GM12878 (cell line): ENCODE measurements at regions not wholly inside any gene's neighbourhood (a gene's known extent, or its start where the extent isn't known, plus 50 kb on each side); places are given as distances from the start of the nearest gene placed in this dataset.

ENCODE experiments used
- ATAC-seq: fragments of 200-7000 bp; cut with Tn5 transposase; 3 replicates; pipeline ENCODE4 v1.9.1; 2020; ENCODE audit warnings: mild to moderate bottlenecking, moderate library complexity
- BruUV-seq: library from RNA; stranded (reverse); fragments of 400-500 nt; replicated peaks from 2 replicates; lab custom pipeline; 2021; lab: Mats Ljungman, UMichigan
- CTCF ChIA-PET: fragments of 300-600 bp; sonication (Branson Sonifier 250); formaldehyde crosslinking; extraction: SDS; loops from one replicate; lab custom pipeline; 2021; ENCODE audit warnings: inconsistent platforms; lab: Yijun Ruan, JAX
- POLR2A ChIA-PET: fragments of 350-600 bp; formaldehyde crosslinking; extraction: SDS; loops from one replicate; lab custom pipeline; 2021; ENCODE audit warnings: inconsistent platforms; lab: Charles Lee
- RAD21 ChIA-PET: fragments of 300-600 bp; sonication (Branson Sonifier 250); formaldehyde crosslinking; loops from one replicate; lab custom pipeline; 2023; ENCODE audit warnings: antibody characterized with exemption; ENCODE audit not compliant: unreplicated experiment; lab: Charles Lee
- SMC1A ChIA-PET: fragments of 300-600 bp; sonication (Branson Sonifier 250); formaldehyde crosslinking; loops from one replicate; lab custom pipeline; 2023; ENCODE audit not compliant: unreplicated experiment, uncharacterized antibody; lab: Charles Lee
- DNase-seq: peaks from one replicate; pipeline ENCODE4 v3.0.0-alpha.2; 2011; ENCODE audit warnings: low read depth, low spot score
- FAIRE-seq: peaks from 3 replicates; lab custom pipeline; 2011; peaks lifted over from hg19 to GRCh38; lab: Jason Lieb, UNC
- H2AFZ ChIP-seq: 2 replicates; pipeline ENCODE4 v1.6.0; 2011; ENCODE audit warnings: low read depth, low read length, control low read depth; ENCODE audit not compliant: control insufficient read depth
- H3K27ac ChIP-seq: 2 replicates; pipeline ENCODE4 v1.5.1; 2011; ENCODE audit warnings: control low read depth; ENCODE audit not compliant: control insufficient read depth, insufficient read depth
- H3K27me3 ChIP-seq, 2 experiments: replicated peaks in 1 of 2; 2 replicates each; pipeline versions ENCODE4 v1.6.0 to v1.6.1; 2011; ENCODE audit warnings: low read length in 1 of 2; ENCODE audit not compliant: control insufficient read depth in 2 of 2, insufficient read depth in 2 of 2
- H3K36me3 ChIP-seq, 2 experiments: 2 replicates each; pipeline ENCODE4 v1.5.1; 2011; ENCODE audit warnings: low read length in 1 of 2; ENCODE audit not compliant: control insufficient read depth in 2 of 2, insufficient read depth in 2 of 2
- H3K4me1 ChIP-seq: 2 replicates; pipeline ENCODE4 v1.6.1; 2011; ENCODE audit warnings: mild to moderate bottlenecking, low read length, moderate library complexity, mixed read lengths; ENCODE audit not compliant: control insufficient read depth, insufficient read depth
- H3K4me2 ChIP-seq: 2 replicates; pipeline ENCODE4 v1.6.0; 2011; ENCODE audit warnings: control low read depth; ENCODE audit not compliant: control insufficient read depth, insufficient read depth
- H3K4me3 ChIP-seq: fragments of 200-600 bp; sonication (generic); 2 replicates; pipeline ENCODE4 v1.5.1; 2016
- H3K79me2 ChIP-seq: 2 replicates; pipeline ENCODE4 v1.6.0; 2011; ENCODE audit warnings: low read length; ENCODE audit not compliant: control insufficient read depth, insufficient read depth
- H3K9ac ChIP-seq: 2 replicates; pipeline ENCODE4 v1.8.0; 2011; ENCODE audit warnings: low read length, control low read depth, mixed read lengths; ENCODE audit not compliant: control insufficient read depth, insufficient read depth
- H3K9me3 ChIP-seq: replicated peaks from 3 replicates; pipeline ENCODE4 v1.5.1; 2011; ENCODE audit warnings: mild to moderate bottlenecking, low read length; ENCODE audit not compliant: control insufficient read depth, insufficient read depth
- H4K20me1 ChIP-seq: 2 replicates; pipeline ENCODE4 v1.6.0; 2011; ENCODE audit not compliant: control insufficient read depth, insufficient read depth
- BACH1 ChIP-seq: fragments of 450-650 bp; IDR thresholded peaks from 2 replicates; pipeline ENCODE4 v1.6.1; 2017; ENCODE audit warnings: mild to moderate bottlenecking, borderline replicate concordance
- EP300 ChIP-seq, 2 experiments: fragments of 150-350 bp in 1 of 2; IDR thresholded peaks; 2 replicates each; pipeline ENCODE4 v1.6.1; 2011 to 2012; ENCODE audit warnings: low read depth in 2 of 2, low read length in 2 of 2, borderline replicate concordance in 1 of 2, improper control_type of control experiment in 1 of 2, inconsistent platforms in 1 of 2; ENCODE audit not compliant: control insufficient read depth in 1 of 2
- HCFC1 ChIP-seq: fragments of 150-350 bp; IDR thresholded peaks from 2 replicates; pipeline ENCODE4 v1.6.1; 2014; ENCODE audit warnings: low read length
- KDM1A ChIP-seq: fragments of 200-600 bp; sonication (generic); IDR thresholded peaks from 2 replicates; pipeline ENCODE4 v1.6.1; 2016; ENCODE audit warnings: borderline replicate concordance
- LARP7 ChIP-seq: fragments of 450-650 bp; IDR thresholded peaks from 2 replicates; pipeline ENCODE4 v1.6.1; 2017; ENCODE audit warnings: mild to moderate bottlenecking
- MYB ChIP-seq: fragments of 150-350 bp; IDR thresholded peaks from 2 replicates; pipeline ENCODE4 v1.6.1; 2014; ENCODE audit warnings: mild to moderate bottlenecking, low read depth, low read length, borderline replicate concordance
- SMAD1 ChIP-seq: fragments of 450-650 bp; IDR thresholded peaks from 2 replicates; pipeline ENCODE4 v1.6.1; 2018; ENCODE audit warnings: mild to moderate bottlenecking, low read depth; ENCODE audit not compliant: partially characterized antibody
- ZNF217 ChIP-seq: fragments of 450-650 bp; IDR thresholded peaks from 2 replicates; pipeline ENCODE4 v1.6.1; 2017; ENCODE audit warnings: antibody characterized with exemption, mild to moderate bottlenecking
- WGBS: methylation state at CpG from one replicate; pipeline ENCODE4 v1.1.6; 2016; ENCODE audit warnings: low lambda C conversion rate; ENCODE audit not compliant: insufficient replicate concordance, insufficient coverage; ENCODE audit errors: missing lambda C conversion rate; 5-methylcytosine and 5-hydroxymethylcytosine counted together
- in situ Hi-C: fragments of 300-500 bp; cut with MboI; formaldehyde crosslinking; loops from 9 replicates; pipeline ENCODE4 v1.14.3; 2018; ENCODE audit warnings: mixed read lengths
- intact Hi-C: fragments of 100-400 bp; cut with micrococcal nuclease; formaldehyde crosslinking; loops from one replicate; pipeline ENCODE4 v1.14.2; 2022; ENCODE audit not compliant: unreplicated experiment
- TF ChIP-seq, protein P1 (sequence below): IDR thresholded peaks from 2 replicates; pipeline ENCODE4 v1.6.1; 2012; ENCODE audit warnings: low read length, inconsistent platforms
- TF ChIP-seq, protein P2 (sequence below): fragments of 450-650 bp; conservative IDR thresholded peaks from 2 replicates; pipeline ENCODE4 v1.6.1; 2017; ENCODE audit warnings: mild to moderate bottlenecking, moderate library complexity
- TF ChIP-seq, protein P3 (sequence below): IDR thresholded peaks from 2 replicates; pipeline ENCODE4 v1.6.1; 2012; ENCODE audit warnings: mild to moderate bottlenecking, low read depth, low read length
- TF ChIP-seq, protein P4 (sequence below): IDR thresholded peaks from 2 replicates; pipeline ENCODE4 v1.6.1; 2012; ENCODE audit warnings: low read depth, low read length, improper control_type of control experiment
- TF ChIP-seq, protein P5 (sequence below): IDR thresholded peaks from 2 replicates; pipeline ENCODE4 v1.6.1; 2012; ENCODE audit warnings: low read depth, low read length, improper control_type of control experiment

DNA sequence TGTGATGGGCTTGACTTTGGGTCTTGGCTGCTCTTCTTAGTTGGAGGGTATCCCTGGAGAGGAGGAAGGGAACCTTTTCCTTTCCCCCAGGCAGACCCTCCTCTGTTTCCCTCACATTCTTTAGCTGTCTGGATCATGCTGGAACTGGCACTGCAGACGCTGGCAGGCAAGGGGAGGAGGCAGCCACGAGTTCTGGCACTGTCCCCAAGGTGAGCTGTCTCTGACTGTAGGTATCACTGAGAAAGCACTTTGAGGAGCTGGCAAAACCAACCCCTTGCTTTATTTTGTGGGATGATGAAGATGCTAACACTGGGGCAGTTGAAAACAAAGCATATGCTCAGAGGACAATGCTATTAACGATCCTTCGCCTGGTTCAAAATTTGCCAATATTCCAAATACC lies 175.0 kb downstream of the SOX2 start (continued):
- TF ChIP-seq, protein P1, sequence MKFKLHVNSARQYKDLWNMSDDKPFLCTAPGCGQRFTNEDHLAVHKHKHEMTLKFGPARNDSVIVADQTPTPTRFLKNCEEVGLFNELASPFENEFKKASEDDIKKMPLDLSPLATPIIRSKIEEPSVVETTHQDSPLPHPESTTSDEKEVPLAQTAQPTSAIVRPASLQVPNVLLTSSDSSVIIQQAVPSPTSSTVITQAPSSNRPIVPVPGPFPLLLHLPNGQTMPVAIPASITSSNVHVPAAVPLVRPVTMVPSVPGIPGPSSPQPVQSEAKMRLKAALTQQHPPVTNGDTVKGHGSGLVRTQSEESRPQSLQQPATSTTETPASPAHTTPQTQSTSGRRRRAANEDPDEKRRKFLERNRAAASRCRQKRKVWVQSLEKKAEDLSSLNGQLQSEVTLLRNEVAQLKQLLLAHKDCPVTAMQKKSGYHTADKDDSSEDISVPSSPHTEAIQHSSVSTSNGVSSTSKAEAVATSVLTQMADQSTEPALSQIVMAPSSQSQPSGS, result no peak
- no peak for TF ChIP-seq MYB
- TF ChIP-seq HCFC1, result no peak
- no peak for TF ChIP-seq SMAD1
- TF ChIP-seq, protein P2, sequence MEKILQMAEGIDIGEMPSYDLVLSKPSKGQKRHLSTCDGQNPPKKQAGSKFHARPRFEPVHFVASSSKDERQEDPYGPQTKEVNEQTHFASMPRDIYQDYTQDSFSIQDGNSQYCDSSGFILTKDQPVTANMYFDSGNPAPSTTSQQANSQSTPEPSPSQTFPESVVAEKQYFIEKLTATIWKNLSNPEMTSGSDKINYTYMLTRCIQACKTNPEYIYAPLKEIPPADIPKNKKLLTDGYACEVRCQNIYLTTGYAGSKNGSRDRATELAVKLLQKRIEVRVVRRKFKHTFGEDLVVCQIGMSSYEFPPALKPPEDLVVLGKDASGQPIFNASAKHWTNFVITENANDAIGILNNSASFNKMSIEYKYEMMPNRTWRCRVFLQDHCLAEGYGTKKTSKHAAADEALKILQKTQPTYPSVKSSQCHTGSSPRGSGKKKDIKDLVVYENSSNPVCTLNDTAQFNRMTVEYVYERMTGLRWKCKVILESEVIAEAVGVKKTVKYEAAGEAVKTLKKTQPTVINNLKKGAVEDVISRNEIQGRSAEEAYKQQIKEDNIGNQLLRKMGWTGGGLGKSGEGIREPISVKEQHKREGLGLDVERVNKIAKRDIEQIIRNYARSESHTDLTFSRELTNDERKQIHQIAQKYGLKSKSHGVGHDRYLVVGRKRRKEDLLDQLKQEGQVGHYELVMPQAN, result no peak
- no peak for TF ChIP-seq BACH1

DNA sequence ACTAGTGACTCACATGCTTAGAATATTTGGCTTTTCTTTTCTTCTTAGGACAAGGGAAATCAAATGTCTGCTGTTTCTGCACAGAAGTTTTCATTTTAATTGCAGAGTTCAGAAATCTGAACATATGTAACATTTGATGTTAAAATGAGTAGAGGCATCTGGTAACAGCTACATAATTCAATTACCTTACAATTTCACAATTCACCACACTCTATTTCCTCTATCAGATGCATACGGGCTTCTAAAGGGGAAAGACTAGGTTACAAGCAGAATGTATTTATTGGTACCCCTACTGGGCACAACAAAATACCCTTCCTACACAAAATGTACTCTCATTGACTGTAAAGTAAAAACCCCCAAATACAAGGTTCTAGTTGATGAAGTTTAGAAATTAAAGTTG lies 176.0 kb downstream of the SOX2 start:
- Histone ChIP-seq H3K9me3 (no peaks in the 10 kb centered on the region), H3K4me1 (no peaks in the 10 kb centered on the region), H3K9ac (no peak overlapping the region), H2AFZ (no peak overlapping the region), H3K27me3 (no peaks in the 10 kb centered on the region), H3K27ac (no peak overlapping the region), H3K79me2 (no peaks in the 10 kb centered on the region), H3K4me3 (no peak overlapping the region), H3K4me2 (no peak overlapping the region), H4K20me1 (no peaks in the 10 kb centered on the region), H3K36me3 (no peaks in the 10 kb centered on the region)
- DNase-seq, result no peak
- in situ Hi-C loops (no loop called here), intact Hi-C loops (no loop called here)
- no peak for ATAC-seq
- no peak for FAIRE-seq
- POLR2A ChIA-PET, result no interaction called here
- SMC1A ChIA-PET, result no interaction called here
- CTCF ChIA-PET, result interaction anchor here (0.6 kb wide), 1 partner anchor 182 kb away, joined by 3 read pairs; no protein-coding TSS in a partner anchor
- WGBS, result 92% methylated on average over 1 of the region's 1 CpG
- RAD21 ChIA-PET, result no interaction called here
- no TSS peak for BruUV-seq
- TF ChIP-seq, protein P3, sequence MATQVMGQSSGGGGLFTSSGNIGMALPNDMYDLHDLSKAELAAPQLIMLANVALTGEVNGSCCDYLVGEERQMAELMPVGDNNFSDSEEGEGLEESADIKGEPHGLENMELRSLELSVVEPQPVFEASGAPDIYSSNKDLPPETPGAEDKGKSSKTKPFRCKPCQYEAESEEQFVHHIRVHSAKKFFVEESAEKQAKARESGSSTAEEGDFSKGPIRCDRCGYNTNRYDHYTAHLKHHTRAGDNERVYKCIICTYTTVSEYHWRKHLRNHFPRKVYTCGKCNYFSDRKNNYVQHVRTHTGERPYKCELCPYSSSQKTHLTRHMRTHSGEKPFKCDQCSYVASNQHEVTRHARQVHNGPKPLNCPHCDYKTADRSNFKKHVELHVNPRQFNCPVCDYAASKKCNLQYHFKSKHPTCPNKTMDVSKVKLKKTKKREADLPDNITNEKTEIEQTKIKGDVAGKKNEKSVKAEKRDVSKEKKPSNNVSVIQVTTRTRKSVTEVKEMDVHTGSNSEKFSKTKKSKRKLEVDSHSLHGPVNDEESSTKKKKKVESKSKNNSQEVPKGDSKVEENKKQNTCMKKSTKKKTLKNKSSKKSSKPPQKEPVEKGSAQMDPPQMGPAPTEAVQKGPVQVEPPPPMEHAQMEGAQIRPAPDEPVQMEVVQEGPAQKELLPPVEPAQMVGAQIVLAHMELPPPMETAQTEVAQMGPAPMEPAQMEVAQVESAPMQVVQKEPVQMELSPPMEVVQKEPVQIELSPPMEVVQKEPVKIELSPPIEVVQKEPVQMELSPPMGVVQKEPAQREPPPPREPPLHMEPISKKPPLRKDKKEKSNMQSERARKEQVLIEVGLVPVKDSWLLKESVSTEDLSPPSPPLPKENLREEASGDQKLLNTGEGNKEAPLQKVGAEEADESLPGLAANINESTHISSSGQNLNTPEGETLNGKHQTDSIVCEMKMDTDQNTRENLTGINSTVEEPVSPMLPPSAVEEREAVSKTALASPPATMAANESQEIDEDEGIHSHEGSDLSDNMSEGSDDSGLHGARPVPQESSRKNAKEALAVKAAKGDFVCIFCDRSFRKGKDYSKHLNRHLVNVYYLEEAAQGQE, result no peak
- TF ChIP-seq, protein P4, sequence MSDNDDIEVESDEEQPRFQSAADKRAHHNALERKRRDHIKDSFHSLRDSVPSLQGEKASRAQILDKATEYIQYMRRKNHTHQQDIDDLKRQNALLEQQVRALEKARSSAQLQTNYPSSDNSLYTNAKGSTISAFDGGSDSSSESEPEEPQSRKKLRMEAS, result no peak
- TF ChIP-seq EP300 (IDR thresholded peaks at IDR 0.05; ENCODE audit: borderline replicate concordance in 1 of 2, control insufficient read depth in 1 of 2, low read depth in 2 of 2, low read length in 2 of 2) (no peak), ZNF217 (no peak), KDM1A (no peak), LARP7 (no peak)
- TF ChIP-seq, protein P5, sequence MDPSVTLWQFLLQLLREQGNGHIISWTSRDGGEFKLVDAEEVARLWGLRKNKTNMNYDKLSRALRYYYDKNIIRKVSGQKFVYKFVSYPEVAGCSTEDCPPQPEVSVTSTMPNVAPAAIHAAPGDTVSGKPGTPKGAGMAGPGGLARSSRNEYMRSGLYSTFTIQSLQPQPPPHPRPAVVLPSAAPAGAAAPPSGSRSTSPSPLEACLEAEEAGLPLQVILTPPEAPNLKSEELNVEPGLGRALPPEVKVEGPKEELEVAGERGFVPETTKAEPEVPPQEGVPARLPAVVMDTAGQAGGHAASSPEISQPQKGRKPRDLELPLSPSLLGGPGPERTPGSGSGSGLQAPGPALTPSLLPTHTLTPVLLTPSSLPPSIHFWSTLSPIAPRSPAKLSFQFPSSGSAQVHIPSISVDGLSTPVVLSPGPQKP, result no peak
